IMR-90 (cell line): ENCODE measurements at regions not wholly inside any gene's neighbourhood (a gene's known extent, or its start where the extent isn't known, plus 50 kb on each side); places are given as distances from the start of the nearest gene placed in this dataset.

Source experiments
- ATAC-seq: fragments of 200-7000 bp; cut with Tn5 transposase; 2 replicates; pipeline ENCODE4 v1.9.1; 2020; ENCODE audit warnings: low read depth, mild to moderate bottlenecking, moderate library complexity
- BruUV-seq: library from RNA; stranded (reverse); fragments of 400-500 nt; replicated peaks from 2 replicates; lab custom pipeline; 2021; lab: Mats Ljungman, UMichigan
- CTCF ChIA-PET: fragments of 300-600 bp; formaldehyde crosslinking; extraction: SDS; loops from one replicate; lab custom pipeline; 2021; ENCODE audit warnings: antibody characterized with exemption; lab: Yijun Ruan, JAX
- POLR2A ChIA-PET: fragments of 300-600 bp; sonication (Branson Sonifier 250); formaldehyde crosslinking; loops from one replicate; lab custom pipeline; 2022; ENCODE audit warnings: antibody characterized with exemption; ENCODE audit not compliant: unreplicated experiment; lab: Charles Lee
- DNase-seq: peaks from one replicate; pipeline ENCODE4 v3.0.0; 2013
- H2AFZ ChIP-seq: replicated peaks from 2 replicates; pipeline ENCODE3; 2013; ENCODE audit warnings: low read length, mild to moderate bottlenecking; ENCODE audit not compliant: poor library complexity
- H2AK5ac ChIP-seq: 2 replicates; pipeline ENCODE4 v1.6.1; 2013; ENCODE audit warnings: low read depth, low read length, inconsistent platforms
- H2AK9ac ChIP-seq: replicated peaks from 2 replicates; pipeline ENCODE3; 2013; ENCODE audit warnings: mild to moderate bottlenecking, low read depth, low read length, moderate library complexity; ENCODE audit not compliant: poor library complexity
- H2BK120ac ChIP-seq: 2 replicates; pipeline ENCODE4 v1.6.1; 2013; ENCODE audit warnings: low read depth, low read length, inconsistent platforms
- H2BK15ac ChIP-seq: 3 replicates; pipeline ENCODE4 v1.6.1; 2013; ENCODE audit warnings: low read depth, low read length, inconsistent platforms
- H2BK20ac ChIP-seq: 2 replicates; pipeline ENCODE4 v1.6.1; 2013; ENCODE audit warnings: low read depth, mild to moderate bottlenecking, inconsistent platforms, low read length, moderate library complexity
- H2BK5ac ChIP-seq: 2 replicates; pipeline ENCODE4 v1.6.1; 2013; ENCODE audit warnings: mild to moderate bottlenecking, low read depth, low read length, inconsistent platforms; ENCODE audit not compliant: poor library complexity, severe bottlenecking
- H3K14ac ChIP-seq: replicated peaks from 2 replicates; pipeline ENCODE4 v1.6.1; 2013; ENCODE audit warnings: low read depth, low read length, inconsistent platforms
- H3K18ac ChIP-seq: 2 replicates; pipeline ENCODE4 v1.6.1; 2013; ENCODE audit warnings: low read depth, low read length, control low read depth
- H3K23ac ChIP-seq: 2 replicates; pipeline ENCODE4 v1.6.1; 2013; ENCODE audit warnings: low read depth, low read length, inconsistent platforms
- H3K27ac ChIP-seq: 2 replicates; pipeline ENCODE4 v1.5.1; 2013; ENCODE audit warnings: mild to moderate bottlenecking, control low read depth, low read length; ENCODE audit not compliant: insufficient read depth
- H3K27me3 ChIP-seq: 2 replicates; pipeline ENCODE4 v1.6.1; 2013; ENCODE audit warnings: low read length; ENCODE audit not compliant: control insufficient read depth, insufficient read depth
- H3K36me3 ChIP-seq: 2 replicates; pipeline ENCODE4 v1.6.1; 2013; ENCODE audit warnings: low read length, mixed read lengths; ENCODE audit not compliant: control insufficient read depth, insufficient read depth
- H3K4ac ChIP-seq: 2 replicates; pipeline ENCODE4 v1.6.1; 2013; ENCODE audit warnings: low read depth, low read length, inconsistent platforms
- H3K4me1 ChIP-seq: 2 replicates; pipeline ENCODE4 v1.6.1; 2013; ENCODE audit warnings: low read length, mixed read lengths; ENCODE audit not compliant: control insufficient read depth, insufficient read depth
- H3K4me2 ChIP-seq: 2 replicates; pipeline ENCODE4 v1.6.1; 2013; ENCODE audit warnings: low read depth, mild to moderate bottlenecking, control low read depth, low read length, moderate library complexity
- H3K4me3 ChIP-seq: 2 replicates; pipeline ENCODE4 v1.5.1; 2013; ENCODE audit warnings: low read depth, mild to moderate bottlenecking, control low read depth, low read length, moderate library complexity; ENCODE audit not compliant: insufficient read depth
- H3K56ac ChIP-seq: 2 replicates; pipeline ENCODE4 v1.6.1; 2013; ENCODE audit warnings: low read length, inconsistent platforms; ENCODE audit not compliant: insufficient read depth; ENCODE audit errors: extremely low read depth
- H3K79me1 ChIP-seq, 2 experiments: 2 replicates each; pipeline ENCODE4 v1.6.1; 2013; ENCODE audit warnings: low read length in 2 of 2, inconsistent platforms in 1 of 2, low read depth in 1 of 2
- H3K9ac ChIP-seq: 2 replicates; pipeline ENCODE4 v1.6.1; 2013; ENCODE audit warnings: low read depth, low read length, control low read depth
- H3K9me1 ChIP-seq: 2 replicates; pipeline ENCODE4 v1.6.1; 2013; ENCODE audit warnings: low read length, inconsistent platforms; ENCODE audit not compliant: insufficient read depth
- H3K9me3 ChIP-seq: 2 replicates; pipeline ENCODE4 v1.6.1; 2013; ENCODE audit warnings: low read length; ENCODE audit not compliant: control insufficient read depth, insufficient read depth
- H4K20me1 ChIP-seq: 2 replicates; pipeline ENCODE4 v1.6.1; 2013; ENCODE audit warnings: low read length, inconsistent platforms; ENCODE audit not compliant: insufficient read depth
- H4K5ac ChIP-seq: 2 replicates; pipeline ENCODE4 v1.6.1; 2013; ENCODE audit warnings: mild to moderate bottlenecking, low read depth, low read length, control low read depth
- H4K8ac ChIP-seq, 2 experiments: 2 replicates each; pipeline ENCODE4 v1.6.1; 2013; ENCODE audit warnings: low read depth in 2 of 2, low read length in 2 of 2, control low read depth in 1 of 2, inconsistent platforms in 1 of 2
- H4K91ac ChIP-seq: 2 replicates; pipeline ENCODE4 v1.6.1; 2013; ENCODE audit warnings: low read depth, low read length, inconsistent platforms; ENCODE audit not compliant: insufficient read depth
- BHLHE40 ChIP-seq: fragments of 150-350 bp; IDR thresholded peaks from 2 replicates; pipeline ENCODE4 v1.6.1; 2016; ENCODE audit warnings: mild to moderate bottlenecking, low read depth, low read length
- CEBPB ChIP-seq: IDR thresholded peaks from 2 replicates; pipeline ENCODE4 v1.6.1; 2012; ENCODE audit warnings: low read depth, low read length, improper control_type of control experiment
- CTCF ChIP-seq: conservative IDR thresholded peaks from 2 replicates; pipeline ENCODE4 v1.5.1; 2012; ENCODE audit warnings: mild to moderate bottlenecking, low read depth, low read length, improper control_type of control experiment
- ELK1 ChIP-seq: fragments of 150-350 bp; IDR thresholded peaks from 2 replicates; pipeline ENCODE4 v1.6.1; 2016; ENCODE audit warnings: low read depth, mild to moderate bottlenecking, low read length, moderate library complexity, borderline replicate concordance
- MAZ ChIP-seq: IDR thresholded peaks from 2 replicates; pipeline ENCODE4 v1.6.1; 2012; ENCODE audit warnings: low read depth, mild to moderate bottlenecking, low read length, improper control_type of control experiment, moderate library complexity, borderline replicate concordance
- MXI1 ChIP-seq: IDR thresholded peaks from 2 replicates; pipeline ENCODE4 v1.6.1; 2012; ENCODE audit warnings: low read depth, mild to moderate bottlenecking, low read length, moderate library complexity, borderline replicate concordance
- NFE2L2 ChIP-seq: fragments of 150-350 bp; IDR thresholded peaks from 2 replicates; pipeline ENCODE4 v1.6.1; 2016; ENCODE audit warnings: low read depth, mild to moderate bottlenecking, low read length
- RAD21 ChIP-seq: IDR thresholded peaks from 2 replicates; pipeline ENCODE4 v1.6.1; 2012; ENCODE audit warnings: low read length, improper control_type of control experiment
- RFX5 ChIP-seq: IDR thresholded peaks from 2 replicates; pipeline ENCODE4 v1.8.0; 2012; ENCODE audit warnings: low read depth, mild to moderate bottlenecking, low read length, moderate library complexity
- SMC3 ChIP-seq: fragments of 150-350 bp; IDR thresholded peaks from 2 replicates; pipeline ENCODE4 v1.6.1; 2016; ENCODE audit warnings: low read depth, mild to moderate bottlenecking, antibody characterized with exemption, low read length, moderate library complexity
- USF2 ChIP-seq: fragments of 150-350 bp; IDR thresholded peaks from 2 replicates; pipeline ENCODE4 v1.6.1; 2017; ENCODE audit warnings: mild to moderate bottlenecking, antibody characterized with exemption, low read length, low read depth
- WGBS, 2 experiments: methylation state at CpG; one replicate each; pipeline versions ENCODE4 v1.1.5 to v1.1.7; 2013; ENCODE audit warnings: missing lambda C conversion rate in 2 of 2; ENCODE audit not compliant: insufficient read length in 1 of 2; ENCODE audit errors: extremely low coverage in 2 of 2; 5-methylcytosine and 5-hydroxymethylcytosine counted together
- dilution Hi-C: fragments of 300-500 bp; cut with HindIII; formaldehyde crosslinking; loops from one replicate; pipeline ENCODE4 v1.14.3; 2018; ENCODE audit warnings: low sequenced_read_pairs; ENCODE audit not compliant: unreplicated experiment
- in situ Hi-C: fragments of 300-500 bp; cut with MboI; formaldehyde crosslinking; loops from 3 replicates; pipeline ENCODE4 v1.14.3; 2019; ENCODE audit warnings: low sequenced_read_pairs, inconsistent platforms, mixed read lengths
- intact Hi-C: fragments of 100-400 bp; cut with micrococcal nuclease; formaldehyde crosslinking; loops from 2 replicates; pipeline ENCODE4 v1.10.0; 2022

- DNase-seq: no peak
- intact Hi-C loops: no loop called here
- Histone ChIP-seq H3K4me3 (no peak overlapping the region), H3K27me3 (no peaks in the 10 kb centered on the region), H4K5ac (no peak overlapping the region), H3K4ac (no peak overlapping the region), H2BK15ac (no peak overlapping the region), H3K18ac (no peak overlapping the region), H2BK120ac (no peak overlapping the region), H3K27ac (no peak overlapping the region), H3K4me2 (no peak overlapping the region), H2AK5ac (no peak overlapping the region), H3K9ac (no peak overlapping the region), H3K9me1 (no peaks in the 10 kb centered on the region), H3K23ac (no peak overlapping the region), H2BK20ac (no peak overlapping the region), H3K9me3 (no peaks in the 10 kb centered on the region), H2AFZ (no peak overlapping the region), H3K36me3 (no peaks in the 10 kb centered on the region), H4K91ac (no peak overlapping the region), H3K56ac (no peak overlapping the region), H3K79me1 (no peaks in the 10 kb centered on the region), H4K20me1 (no peaks in the 10 kb centered on the region), H2BK5ac (no peak overlapping the region), H3K14ac (no peak overlapping the region), H3K4me1 (peaks cover 8% of the 10 kb centered on the region), H4K8ac (no peak overlapping the region), H2AK9ac (no peak overlapping the region)
- ChIA-PET POLR2A (no interaction called here), CTCF (no interaction called here)
- ATAC-seq: no peak
- TF ChIP-seq CEBPB (no peak), CTCF (no peak), MXI1 (no peak), RAD21 (no peak), NFE2L2 (no peak), MAZ (no peak), ELK1 (no peak), RFX5 (no peak), USF2 (no peak), BHLHE40 (no peak), SMC3 (no peak)
- dilution Hi-C loops: no loop called here
- in situ Hi-C loops: no loop called here
- no TSS peak for BruUV-seq
- WGBS, 2 experiments: no CpG with 5 or more reads among the region's 2 CpGs
These were observed 418.6 kb upstream of the GRAMD2B start for GRCh38 chr5:126004636-126005035.
